SK-N-SH (cell line): ENCODE measurements at regions not wholly inside any gene's neighbourhood (a gene's known extent, or its start where the extent isn't known, plus 50 kb on each side); places are given as distances from the start of the nearest gene placed in this dataset.
"Not testable (repeated sequence)": the region's sequence is repeated elsewhere in the genome, so short reads cannot be mapped to it uniquely, and the experiment has no call there.

Source experiments
- CTCF ChIA-PET: fragments of 300-600, 350-600 bp; formaldehyde crosslinking; extraction: SDS; loops from one replicate; lab custom pipeline; 2021; lab: Yijun Ruan, JAX
- POLR2A ChIA-PET: fragments of 350-600 bp; sonication (Branson Sonifier 250); formaldehyde crosslinking; extraction: SDS; loops from one replicate; lab custom pipeline; 2020; ENCODE audit warnings: antibody characterized with exemption, inconsistent platforms; lab: Yijun Ruan, JAX
- DNase-seq: peaks from one replicate; pipeline ENCODE4 v3.0.0; 2012
- H2AFZ ChIP-seq: fragments of 200-600 bp; sonication (generic); 2 replicates; pipeline ENCODE4 v1.8.1; 2016; ENCODE audit warnings: antibody characterized with exemption, mild to moderate bottlenecking, low read depth
- H3F3A ChIP-seq: fragments of 200-600 bp; sonication (generic); replicated peaks from 2 replicates; pipeline ENCODE3; 2016; ENCODE audit warnings: antibody characterized with exemption, mild to moderate bottlenecking; ENCODE audit not compliant: insufficient read depth
- H3K27ac ChIP-seq, 2 experiments: fragments of 200-500 bp in 1 of 2; fragments of 200-600 bp in 1 of 2; sonication (Bioruptor generic) in 1 of 2; sonication (generic), shearing (Covaris generic) in 1 of 2; 2 replicates each; pipeline versions ENCODE4 v1.5.1 to v1.6.1; 2014 to 2016; ENCODE audit warnings: low read depth in 2 of 2, inconsistent platforms in 1 of 2, low read length in 1 of 2, mild to moderate bottlenecking in 1 of 2, mixed read lengths in 1 of 2
- H3K27me3 ChIP-seq: fragments of 200-600 bp; sonication (generic), shearing (Covaris generic); 2 replicates; pipeline ENCODE4 v1.6.1; 2016; ENCODE audit warnings: mixed run types; ENCODE audit not compliant: insufficient read depth
- H3K36me3 ChIP-seq, 2 experiments: fragments of 200-500 bp in 1 of 2; fragments of 200-600 bp in 1 of 2; sonication (Bioruptor generic) in 1 of 2; sonication (generic) in 1 of 2; replicated peaks in 1 of 2; 2 replicates each; pipeline versions ENCODE3 to v1.5.1; 2014 to 2016; ENCODE audit warnings: low read length in 1 of 2, mild to moderate bottlenecking in 1 of 2; ENCODE audit not compliant: insufficient read depth in 2 of 2, control insufficient read depth in 1 of 2
- H3K4me1 ChIP-seq, 2 experiments: fragments of 200-500 bp in 1 of 2; fragments of 200-600 bp in 1 of 2; sonication (Bioruptor generic) in 1 of 2; sonication (generic), shearing (Covaris generic) in 1 of 2; 2 replicates each; pipeline versions ENCODE4 v1.5.1 to v1.6.1; 2014 to 2016; ENCODE audit warnings: low read depth in 1 of 2, low read length in 1 of 2, mixed run types in 1 of 2; ENCODE audit not compliant: insufficient read depth in 2 of 2, control insufficient read depth in 1 of 2
- H3K4me2 ChIP-seq: fragments of 200-600 bp; sonication (generic), shearing (Covaris generic); 2 replicates; pipeline ENCODE4 v1.6.1; 2017; ENCODE audit warnings: mixed run types
- H3K4me3 ChIP-seq, 2 experiments: fragments of 200-500 bp in 1 of 2; fragments of 200-600 bp in 1 of 2; sonication (Bioruptor generic) in 1 of 2; sonication (generic), shearing (Covaris generic) in 1 of 2; 2 replicates each; pipeline versions ENCODE4 v1.5.1 to v1.8.1; 2014 to 2016; ENCODE audit warnings: low read depth in 2 of 2, inconsistent platforms in 1 of 2, low read length in 1 of 2, mild to moderate bottlenecking in 1 of 2, mixed read lengths in 1 of 2, moderate library complexity in 1 of 2
- H3K79me2 ChIP-seq: fragments of 200-600 bp; sonication (generic); 2 replicates; pipeline ENCODE4 v1.8.1; 2017; ENCODE audit warnings: mild to moderate bottlenecking; ENCODE audit not compliant: insufficient read depth
- H3K9ac ChIP-seq: fragments of 200-600 bp; sonication (generic); 2 replicates; pipeline ENCODE4 v1.6.1; 2017; ENCODE audit warnings: mixed run types
- H3K9me2 ChIP-seq: fragments of 200-600 bp; sonication (generic); 2 replicates; pipeline ENCODE4 v1.6.1; 2017; ENCODE audit warnings: mixed run types
- H3K9me3 ChIP-seq: fragments of 200-600 bp; sonication (generic); 2 replicates; pipeline ENCODE4 v1.6.1; 2017; ENCODE audit warnings: mixed run types, mild to moderate bottlenecking, moderate library complexity
- H4K20me1 ChIP-seq: fragments of 200-600 bp; sonication (generic); 2 replicates; pipeline ENCODE4 v1.6.1; 2017; ENCODE audit warnings: mild to moderate bottlenecking, mixed run types; ENCODE audit not compliant: insufficient read depth
- GATA2 ChIP-seq: sonication (generic); formaldehyde crosslinking; IDR thresholded peaks from 2 replicates; pipeline ENCODE4 v1.5.0; 2020; ENCODE audit warnings: mild to moderate bottlenecking, missing genetic modification reagents
- MEF2A ChIP-seq: IDR thresholded peaks from 2 replicates; pipeline ENCODE4 v1.4.0; 2012; ENCODE audit warnings: low read depth, borderline replicate concordance
- POLR2AphosphoS5 ChIP-seq: IDR thresholded peaks from 2 replicates; pipeline ENCODE4 v1.6.1; 2012; ENCODE audit warnings: low read depth, low read length
- YY1 ChIP-seq: IDR thresholded peaks from 2 replicates; pipeline ENCODE4 v1.4.0; 2012; ENCODE audit warnings: low read depth, mild to moderate bottlenecking
- WGBS: methylation state at CpG from one replicate; pipeline ENCODE4 v1.1.6; 2017; ENCODE audit warnings: low lambda C conversion rate; 5-methylcytosine and 5-hydroxymethylcytosine counted together
- TF ChIP-seq, protein P1 (sequence below): IDR thresholded peaks from 2 replicates; pipeline ENCODE4 v1.6.1; 2012; ENCODE audit warnings: mild to moderate bottlenecking, low read depth, low read length, moderate library complexity
- TF ChIP-seq, protein P2 (sequence below): IDR thresholded peaks from 2 replicates; pipeline ENCODE4 v1.4.0; 2012; ENCODE audit warnings: low read depth

DNA sequence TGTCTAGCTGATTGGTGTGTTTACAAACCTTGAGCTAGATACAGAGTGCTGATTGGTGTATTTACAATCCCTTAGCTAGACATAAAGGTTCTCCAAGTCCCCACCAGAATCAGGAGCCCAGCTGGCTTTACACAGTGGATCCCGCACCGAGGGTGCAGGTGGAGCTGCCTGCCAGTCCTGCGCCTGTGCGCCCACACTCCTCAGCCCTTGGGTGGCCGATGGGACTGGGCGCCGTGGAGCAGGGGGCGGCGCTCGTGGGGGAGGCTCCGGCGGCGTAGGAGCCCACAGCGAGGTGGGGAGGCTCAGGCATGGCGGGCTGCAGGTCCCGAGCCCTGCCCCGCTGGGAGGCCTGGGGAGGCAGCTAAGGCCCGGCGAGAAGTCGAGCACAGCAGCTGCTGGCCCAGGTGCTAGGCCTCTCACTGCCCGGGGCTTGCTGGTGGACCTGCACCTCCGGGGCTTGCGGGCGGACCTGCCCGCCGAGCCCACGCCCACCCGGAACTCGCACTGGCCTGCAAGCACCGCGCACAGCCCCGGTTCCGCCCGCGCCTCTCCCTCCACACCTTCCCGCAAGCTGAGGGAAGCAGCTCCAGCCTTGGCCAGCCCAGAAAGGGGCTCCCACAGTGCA, 51.0 kb upstream of the CDYL start:
- H3F3A ChIP-seq, H3K79me2 ChIP-seq, H3K9me3 ChIP-seq, H3K9ac ChIP-seq, H3K9me2 ChIP-seq, H3K27me3 ChIP-seq, CTCF ChIA-PET, POLR2A ChIA-PET, H2AFZ ChIP-seq, H3K27ac ChIP-seq, H4K20me1 ChIP-seq, DNase-seq, H3K4me1 ChIP-seq, H3K4me2 ChIP-seq, H3K36me3 ChIP-seq, H3K4me3 ChIP-seq: not testable (repeated sequence)
- WGBS = 88% methylated on average over 16 of the region's 36 CpGs

DNA sequence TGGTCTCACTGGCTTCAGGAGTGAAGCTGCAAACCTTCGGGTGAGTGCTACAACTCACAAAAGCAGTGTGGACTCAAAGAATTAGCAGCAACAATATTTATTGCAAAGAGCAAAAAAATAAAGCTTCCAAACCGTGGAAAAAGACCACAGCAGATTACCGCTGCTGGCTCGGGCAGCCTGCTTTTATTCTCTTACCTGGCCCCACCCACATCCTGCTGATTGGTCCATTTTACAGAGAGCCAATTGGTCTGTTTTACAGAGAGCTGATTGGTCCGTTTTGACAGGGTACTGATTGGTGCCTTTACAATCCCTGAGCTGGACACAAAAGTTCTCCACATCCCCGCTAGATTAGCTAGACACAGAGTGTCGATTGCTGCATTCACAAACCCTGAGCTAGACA, 51.5 kb upstream of the CDYL start:
- H3K27me3 ChIP-seq, H3K4me3 ChIP-seq, CTCF ChIA-PET, H3K9me3 ChIP-seq, H3K4me2 ChIP-seq, DNase-seq, H3K9me2 ChIP-seq, H3F3A ChIP-seq, H3K9ac ChIP-seq, H4K20me1 ChIP-seq, H3K27ac ChIP-seq, H3K36me3 ChIP-seq, H2AFZ ChIP-seq, H3K4me1 ChIP-seq, H3K79me2 ChIP-seq, POLR2A ChIA-PET: not testable (repeated sequence)
- 41% methylated on average over 5 of the region's 7 CpGs for WGBS

DNA sequence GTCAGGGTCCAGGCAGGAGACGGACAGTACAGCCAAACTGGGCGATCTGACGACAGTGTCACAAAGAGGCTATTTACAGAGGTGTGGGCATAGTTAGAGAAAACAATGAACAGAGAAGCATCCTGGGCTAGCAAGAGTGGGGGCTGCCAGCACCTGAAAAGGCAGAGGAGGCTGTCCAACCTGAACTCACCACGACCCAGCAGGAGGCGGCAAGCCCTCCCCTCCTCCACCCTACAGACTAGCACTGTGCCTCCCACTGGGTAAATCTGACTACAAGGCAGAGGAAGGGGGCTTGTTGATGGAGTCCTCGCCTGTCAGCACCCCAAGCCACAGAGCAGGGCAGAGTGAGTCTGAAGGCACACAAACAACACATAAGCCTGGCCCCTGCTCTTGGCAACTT, 52.8 kb upstream of the CDYL start:
- H3K9me2 ChIP-seq = no peaks in the 10 kb centered on the region
- TF ChIP-seq, protein P1, sequence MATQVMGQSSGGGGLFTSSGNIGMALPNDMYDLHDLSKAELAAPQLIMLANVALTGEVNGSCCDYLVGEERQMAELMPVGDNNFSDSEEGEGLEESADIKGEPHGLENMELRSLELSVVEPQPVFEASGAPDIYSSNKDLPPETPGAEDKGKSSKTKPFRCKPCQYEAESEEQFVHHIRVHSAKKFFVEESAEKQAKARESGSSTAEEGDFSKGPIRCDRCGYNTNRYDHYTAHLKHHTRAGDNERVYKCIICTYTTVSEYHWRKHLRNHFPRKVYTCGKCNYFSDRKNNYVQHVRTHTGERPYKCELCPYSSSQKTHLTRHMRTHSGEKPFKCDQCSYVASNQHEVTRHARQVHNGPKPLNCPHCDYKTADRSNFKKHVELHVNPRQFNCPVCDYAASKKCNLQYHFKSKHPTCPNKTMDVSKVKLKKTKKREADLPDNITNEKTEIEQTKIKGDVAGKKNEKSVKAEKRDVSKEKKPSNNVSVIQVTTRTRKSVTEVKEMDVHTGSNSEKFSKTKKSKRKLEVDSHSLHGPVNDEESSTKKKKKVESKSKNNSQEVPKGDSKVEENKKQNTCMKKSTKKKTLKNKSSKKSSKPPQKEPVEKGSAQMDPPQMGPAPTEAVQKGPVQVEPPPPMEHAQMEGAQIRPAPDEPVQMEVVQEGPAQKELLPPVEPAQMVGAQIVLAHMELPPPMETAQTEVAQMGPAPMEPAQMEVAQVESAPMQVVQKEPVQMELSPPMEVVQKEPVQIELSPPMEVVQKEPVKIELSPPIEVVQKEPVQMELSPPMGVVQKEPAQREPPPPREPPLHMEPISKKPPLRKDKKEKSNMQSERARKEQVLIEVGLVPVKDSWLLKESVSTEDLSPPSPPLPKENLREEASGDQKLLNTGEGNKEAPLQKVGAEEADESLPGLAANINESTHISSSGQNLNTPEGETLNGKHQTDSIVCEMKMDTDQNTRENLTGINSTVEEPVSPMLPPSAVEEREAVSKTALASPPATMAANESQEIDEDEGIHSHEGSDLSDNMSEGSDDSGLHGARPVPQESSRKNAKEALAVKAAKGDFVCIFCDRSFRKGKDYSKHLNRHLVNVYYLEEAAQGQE = no peak
- TF ChIP-seq YY1 (no peak), GATA2 (no peak), POLR2AphosphoS5 (no peak), MEF2A (no peak)
- TF ChIP-seq, protein P2, sequence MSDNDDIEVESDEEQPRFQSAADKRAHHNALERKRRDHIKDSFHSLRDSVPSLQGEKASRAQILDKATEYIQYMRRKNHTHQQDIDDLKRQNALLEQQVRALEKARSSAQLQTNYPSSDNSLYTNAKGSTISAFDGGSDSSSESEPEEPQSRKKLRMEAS = no peak
- TF ChIP-seq, all 33 proteins: peak for 0
- no peak overlapping the region for H3K4me3 ChIP-seq
- WGBS = 26% methylated on average over 6 of the region's 6 CpGs
- no peaks in the 10 kb centered on the region for H3K9me3 ChIP-seq
- CTCF ChIA-PET = no interaction called here
- H2AFZ ChIP-seq = no peak overlapping the region
- H3K4me2 ChIP-seq = no peak overlapping the region
- peaks cover 4% of the 10 kb centered on the region; the same call in 1 of the 2 replicates for H3K27me3 ChIP-seq
- no peaks in the 10 kb centered on the region for H4K20me1 ChIP-seq
- POLR2A ChIA-PET = no interaction called here
- H3K27ac ChIP-seq = no peak overlapping the region
- no peak for DNase-seq
- H3K79me2 ChIP-seq = no peaks in the 10 kb centered on the region
- H3F3A ChIP-seq = no peaks in the 10 kb centered on the region
- H3K4me1 ChIP-seq = no peaks in the 10 kb centered on the region; a peak in 1 of 4 replicates
- H3K36me3 ChIP-seq = no peaks in the 10 kb centered on the region
- H3K9ac ChIP-seq = no peak overlapping the region

DNA sequence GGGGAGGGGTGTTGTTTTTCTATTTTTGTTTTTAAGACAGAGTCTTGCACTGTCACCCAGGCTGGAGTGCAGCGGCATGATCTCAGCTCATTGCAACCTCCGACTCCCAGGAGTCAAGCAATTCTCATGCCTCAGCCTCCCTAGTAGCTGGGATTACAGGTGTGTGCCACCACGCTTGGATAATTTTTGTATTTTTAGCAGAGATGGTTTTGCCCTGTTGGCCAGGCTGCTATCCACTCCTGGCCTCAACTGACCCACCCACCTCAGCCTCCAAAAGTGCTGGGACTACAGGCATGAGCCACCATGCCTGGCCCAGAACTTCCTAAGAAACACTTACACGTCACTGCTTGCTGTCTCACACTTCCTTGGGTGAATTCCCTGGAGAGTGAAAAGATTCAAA, 54.8 kb upstream of the CDYL start:
- H4K20me1 ChIP-seq, H2AFZ ChIP-seq, H3K4me3 ChIP-seq, POLR2A ChIA-PET, H3K9me2 ChIP-seq, DNase-seq, H3K27ac ChIP-seq, H3K4me2 ChIP-seq, H3K9me3 ChIP-seq, H3K27me3 ChIP-seq, H3K36me3 ChIP-seq, CTCF ChIA-PET, H3F3A ChIP-seq, H3K9ac ChIP-seq, H3K79me2 ChIP-seq, H3K4me1 ChIP-seq: not testable (repeated sequence)
- WGBS = 50% methylated on average over 4 of the region's 4 CpGs
